ENCODE measurements at regions not wholly inside any gene's neighbourhood (a gene's known extent, or its start where the extent isn't known, plus 50 kb on each side); places are given as distances from the start of the nearest gene placed in this dataset.

DNA sequence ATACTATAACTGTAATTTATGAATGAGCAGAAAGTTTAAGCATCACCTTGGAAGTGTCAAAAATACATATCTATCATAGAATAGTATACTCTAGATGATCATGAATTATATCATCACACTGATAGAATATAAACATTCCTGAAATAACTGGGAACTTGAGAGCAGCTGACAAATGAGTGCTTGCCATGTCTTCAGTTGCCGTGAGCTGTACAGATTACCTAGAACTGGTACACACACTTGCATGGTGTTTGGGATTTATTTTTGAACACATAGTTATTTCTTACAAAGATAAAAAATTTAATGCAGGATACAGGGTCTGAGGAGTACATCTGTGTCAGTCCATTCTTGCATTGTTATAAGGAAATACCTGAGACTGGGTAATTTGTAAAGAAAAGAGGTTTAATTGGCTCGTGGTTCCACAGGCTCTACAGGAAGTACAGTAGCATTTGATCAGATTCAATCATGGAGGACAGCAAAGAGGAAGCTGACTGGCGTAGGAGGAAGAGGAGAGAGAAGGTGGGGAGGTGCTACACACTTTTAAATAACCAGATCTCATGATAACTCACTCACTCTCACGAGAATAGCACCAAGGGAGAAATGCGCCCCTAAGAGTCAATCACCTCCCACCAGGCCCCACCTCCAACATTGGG lies 60.4 kb upstream of the MBNL2 start:
- no peak for TF ChIP-seq BHLHE40 (IDR thresholded peaks at IDR 0.05; ENCODE audit: borderline replicate concordance)
- TF ChIP-seq SUZ12 (IDR thresholded peaks at IDR 0.05): no peak
- no peak for TF ChIP-seq ELF4 (IDR thresholded peaks at IDR 0.05)
- TF ChIP-seq NFRKB (IDR thresholded peaks at IDR 0.05): no peak
